ENCODE measurements at regions not wholly inside any gene's neighbourhood (a gene's known extent, or its start where the extent isn't known, plus 50 kb on each side); places are given as distances from the start of the nearest gene placed in this dataset.
"Not testable (repeated sequence)": the region's sequence is repeated elsewhere in the genome, so short reads cannot be mapped to it uniquely, and the experiment has no call there.

GRCh38 chr6:27019651-27020552, 227.6 kb upstream of the PRSS16 start:
- ATAC-seq: peak; percentile 84 to 97
- Mint-ChIP-seq H3K27ac (peak overlapping the region; percentile 87 to 89), H3K36me3 (peaks cover 5 to 11% of the 10 kb centered on the region in 2 donors), H3K9me3 (peaks cover 4 to 7% of the 10 kb centered on the region in 2 donors)
- peak; percentile 54 to 80 for DNase-seq (ENCODE audit: low spot score in 2 of 2)

GRCh38 chr6:27020553-27020880, 227.0 kb upstream of the PRSS16 start:
- ATAC-seq (no peak), DNase-seq (ENCODE audit: low spot score in 2 of 2) (no peak)
- H3K9me3 Mint-ChIP-seq: peaks cover 0 to under 1% of the 10 kb centered on the region in 2 donors
- H3K27ac Mint-ChIP-seq: peak overlapping the region in 1 of 2 donors; percentile 89
- peaks cover 5 to 11% of the 10 kb centered on the region in 2 donors for H3K36me3 Mint-ChIP-seq

GRCh38 chr6:27023664-27024063, 223.8 kb upstream of the PRSS16 start:
- H3K9me3 Mint-ChIP-seq: no peaks in the 10 kb centered on the region

DNA sequence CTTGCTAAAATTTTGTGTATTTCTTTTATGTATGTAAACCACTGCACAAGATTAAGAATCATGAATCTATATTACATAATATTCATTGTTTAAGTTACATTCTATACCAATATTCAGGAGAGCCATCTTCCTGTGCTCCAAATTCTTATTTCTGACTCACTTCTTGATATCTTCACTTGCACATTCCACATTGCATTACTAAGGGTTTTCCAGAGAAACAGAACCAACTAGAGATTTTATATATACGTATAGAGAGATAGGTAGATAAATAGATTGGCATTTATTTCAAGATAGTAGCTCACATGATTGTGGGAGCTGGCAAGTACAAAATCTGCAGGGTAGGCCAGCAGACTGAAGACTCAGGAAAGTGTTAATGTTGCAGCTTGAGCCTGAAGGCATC, 222.2 kb upstream of the PRSS16 start:
- Mint-ChIP-seq H3K27ac (no peak overlapping the region), H3K9me3 (no peaks in the 10 kb centered on the region), H3K36me3 (peaks cover 0 to 2% of the 10 kb centered on the region in 2 donors)
- ATAC-seq (no peak), DNase-seq (ENCODE audit: low spot score in 2 of 2) (no peak)

More at GRCh38 chr6:27023664-27024063, 223.8 kb upstream of the PRSS16 start:
- DNase-seq (ENCODE audit: low spot score in 2 of 2) (no peak), ATAC-seq (no peak)
- peaks cover 0 to 11% of the 10 kb centered on the region in 2 donors for H3K36me3 Mint-ChIP-seq
- no peak overlapping the region for H3K27ac Mint-ChIP-seq

DNA sequence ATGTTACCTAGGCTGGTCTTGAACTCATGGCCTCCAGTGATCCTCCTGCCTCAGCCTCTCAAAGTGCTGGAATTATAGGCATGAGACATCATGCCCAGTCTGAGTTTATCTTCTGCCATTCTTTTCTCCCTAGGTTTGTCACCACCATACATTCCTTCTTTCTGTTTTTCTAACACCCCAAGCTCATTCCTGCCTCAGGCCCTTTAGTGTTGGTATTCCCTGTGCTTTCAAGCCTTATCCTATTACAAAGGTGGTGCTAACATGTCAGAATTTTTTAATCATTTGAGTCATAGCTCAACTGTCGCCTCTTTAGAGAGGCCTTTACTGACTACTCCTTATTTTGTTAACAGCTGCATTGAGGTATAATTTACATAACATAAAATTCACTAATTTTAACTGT, 221.1 kb upstream of the PRSS16 start:
- DNase-seq (ENCODE audit: low spot score in 2 of 2) (no peak), ATAC-seq (no peak)
- Mint-ChIP-seq H3K9me3 (no peaks in the 10 kb centered on the region), H3K36me3 (no peaks in the 10 kb centered on the region), H3K27ac (no peak overlapping the region)

GRCh38 chr6:27031302-27031701, 216.2 kb upstream of the PRSS16 start:
- no peak for ATAC-seq
- no peak for DNase-seq (ENCODE audit: low spot score in 2 of 2)
- Mint-ChIP-seq H3K9me3 (no peaks in the 10 kb centered on the region), H3K36me3 (no peaks in the 10 kb centered on the region), H3K27ac (no peak overlapping the region)

DNA sequence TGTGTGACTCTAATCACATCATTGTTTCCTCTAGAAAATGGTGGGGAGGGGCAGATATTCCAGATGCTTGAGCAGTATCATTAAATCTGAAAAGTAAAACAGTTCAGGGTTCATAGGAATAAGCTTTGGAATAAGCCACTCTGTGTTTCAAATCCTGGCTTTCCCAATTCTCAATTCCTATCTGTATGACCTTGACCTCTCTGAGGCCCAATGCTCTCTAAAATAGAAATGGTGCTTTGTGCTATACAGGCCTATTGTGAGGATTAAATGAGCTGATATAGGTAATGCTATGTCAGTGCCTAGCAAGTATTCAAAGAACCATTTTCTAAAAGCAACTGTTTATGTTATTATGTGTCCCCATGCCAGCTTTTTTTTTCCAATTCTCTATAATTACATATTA, 209.0 kb upstream of the PRSS16 start:
- Mint-ChIP-seq H3K27ac (no peak overlapping the region), H3K36me3 (no peaks in the 10 kb centered on the region), H3K9me3 (no peaks in the 10 kb centered on the region)
- no peak for ATAC-seq
- DNase-seq (ENCODE audit: low spot score in 2 of 2): no peak

DNA sequence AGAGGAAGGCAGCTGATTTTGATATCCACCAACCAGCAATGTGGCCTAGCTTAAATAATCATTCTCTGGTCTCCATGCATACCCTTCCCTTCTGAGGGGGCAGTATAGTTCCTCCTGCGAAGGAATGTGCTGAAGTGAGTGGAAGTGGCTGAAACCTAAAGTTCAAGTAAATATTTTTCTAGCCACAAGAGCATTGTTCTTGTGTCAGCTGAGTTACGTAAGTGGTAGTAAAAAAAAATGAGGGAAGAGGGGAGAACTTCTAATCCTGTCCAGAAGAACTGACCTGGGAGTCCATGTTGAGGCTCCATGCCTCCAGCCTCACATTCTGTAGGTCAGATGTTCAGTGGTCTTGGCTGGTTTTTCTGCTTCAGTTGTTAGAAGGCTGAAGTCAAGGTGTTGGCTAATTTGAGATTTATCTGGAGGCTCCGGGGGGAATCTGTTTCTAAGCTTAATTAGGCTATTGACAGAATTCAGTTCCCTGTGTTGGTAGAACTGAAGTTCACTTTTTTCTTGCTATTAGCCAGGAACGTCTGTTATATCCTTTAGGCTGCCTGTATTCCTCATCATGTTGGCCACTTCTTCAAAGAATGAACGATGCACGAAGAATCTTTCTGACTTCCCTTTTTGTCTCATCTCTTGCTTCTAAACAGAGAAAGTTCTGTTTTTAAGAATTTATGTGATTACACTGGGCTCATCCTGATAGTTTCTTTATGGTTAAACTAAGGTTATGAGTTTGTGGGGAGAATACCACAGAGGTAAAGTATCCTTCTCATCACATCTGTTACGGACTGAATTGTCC, 207.1 kb upstream of the PRSS16 start:
- DNase-seq (ENCODE audit: low spot score in 2 of 2) (no peak), ATAC-seq (no peak)
- no peaks in the 10 kb centered on the region for H3K9me3 Mint-ChIP-seq
- no peak overlapping the region for H3K27ac Mint-ChIP-seq
- H3K36me3 Mint-ChIP-seq: no peaks in the 10 kb centered on the region

GRCh38 chr6:27043244-27043643, 204.3 kb upstream of the PRSS16 start:
- DNase-seq (ENCODE audit: low spot score in 2 of 2): no peak
- Mint-ChIP-seq H3K9me3 (no peaks in the 10 kb centered on the region), H3K36me3 (no peaks in the 10 kb centered on the region), H3K27ac (no peak overlapping the region)
- ATAC-seq: peak in 1 of 2 donors; percentile 16

- H3K27ac Mint-ChIP-seq; H3K9me3 Mint-ChIP-seq; ATAC-seq; H3K36me3 Mint-ChIP-seq; DNase-seq (ENCODE audit: low spot score in 2 of 2): not testable (repeated sequence)
These were observed 202.4 kb upstream of the PRSS16 start for GRCh38 chr6:27045131-27045530.

- H3K36me3 Mint-ChIP-seq; H3K27ac Mint-ChIP-seq; DNase-seq (ENCODE audit: low spot score in 2 of 2); ATAC-seq; H3K9me3 Mint-ChIP-seq: not testable (repeated sequence)
These were observed 199.8 kb upstream of the PRSS16 start for GRCh38 chr6:27047725-27048124.

DNA sequence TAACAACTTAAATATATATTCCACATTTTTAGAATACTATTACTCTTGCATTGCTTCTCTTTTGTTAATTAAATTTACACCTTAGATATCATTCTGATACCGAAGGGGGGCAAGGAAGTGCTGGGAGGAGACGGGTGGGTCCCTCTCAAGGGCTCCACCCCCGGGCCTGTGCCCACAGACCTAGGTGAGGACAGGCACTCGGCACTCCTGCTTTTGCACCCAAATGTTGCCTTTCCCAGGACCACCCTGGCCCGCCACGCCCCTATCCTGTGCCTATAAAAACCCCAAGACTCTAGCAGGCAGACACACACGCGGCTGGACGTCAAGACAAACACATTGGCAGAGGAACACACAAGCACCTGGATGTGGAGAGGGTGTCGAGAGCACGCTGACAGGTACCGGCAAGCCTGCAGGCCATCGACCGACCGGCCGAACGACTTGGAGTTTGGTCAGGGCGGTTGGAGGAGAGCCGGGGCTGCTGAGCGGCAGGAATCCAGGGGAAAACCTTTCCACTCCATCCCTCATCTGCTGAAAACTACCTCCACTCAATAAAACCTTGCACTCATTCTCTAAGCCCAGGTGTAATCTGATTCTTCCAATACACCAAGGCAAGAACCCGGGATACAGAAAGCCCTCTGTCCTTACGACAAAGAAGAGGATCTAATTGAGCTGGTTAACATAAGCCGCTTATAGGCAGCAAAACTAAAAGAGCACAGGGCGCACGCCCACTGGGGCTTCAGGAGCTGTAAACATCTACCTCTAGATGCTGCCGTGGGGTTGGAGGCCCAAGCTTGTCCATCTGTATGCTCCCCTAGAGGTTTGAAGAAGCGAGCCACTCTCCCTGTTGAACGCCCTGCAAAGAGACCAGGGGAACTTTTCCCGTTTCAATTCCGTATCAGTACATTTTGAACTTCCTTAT, 197.4 kb upstream of the PRSS16 start:
- no peak for DNase-seq (ENCODE audit: low spot score in 2 of 2)
- no peaks in the 10 kb centered on the region for H3K9me3 Mint-ChIP-seq
- no peaks in the 10 kb centered on the region for H3K36me3 Mint-ChIP-seq
- ATAC-seq: no peak
- no peak overlapping the region for H3K27ac Mint-ChIP-seq

GRCh38 chr6:27052082-27052730, 195.3 kb upstream of the PRSS16 start:
- not testable (repeated sequence) for ATAC-seq; H3K36me3 Mint-ChIP-seq; DNase-seq (ENCODE audit: low spot score in 2 of 2); H3K9me3 Mint-ChIP-seq; H3K27ac Mint-ChIP-seq

- DNase-seq (ENCODE audit: low spot score in 2 of 2) (no peak), ATAC-seq (no peak)
- H3K9me3 Mint-ChIP-seq: no peaks in the 10 kb centered on the region
- H3K36me3 Mint-ChIP-seq: no peaks in the 10 kb centered on the region
- H3K27ac Mint-ChIP-seq: no peak overlapping the region
These were observed 194.8 kb upstream of the PRSS16 start for GRCh38 chr6:27052731-27053082.

GRCh38 chr6:27053738-27054137, 193.8 kb upstream of the PRSS16 start:
- no peaks in the 10 kb centered on the region for H3K9me3 Mint-ChIP-seq
- ATAC-seq: no peak
- DNase-seq (ENCODE audit: low spot score in 2 of 2): no peak
- no peak overlapping the region for H3K27ac Mint-ChIP-seq
- no peaks in the 10 kb centered on the region for H3K36me3 Mint-ChIP-seq

DNA sequence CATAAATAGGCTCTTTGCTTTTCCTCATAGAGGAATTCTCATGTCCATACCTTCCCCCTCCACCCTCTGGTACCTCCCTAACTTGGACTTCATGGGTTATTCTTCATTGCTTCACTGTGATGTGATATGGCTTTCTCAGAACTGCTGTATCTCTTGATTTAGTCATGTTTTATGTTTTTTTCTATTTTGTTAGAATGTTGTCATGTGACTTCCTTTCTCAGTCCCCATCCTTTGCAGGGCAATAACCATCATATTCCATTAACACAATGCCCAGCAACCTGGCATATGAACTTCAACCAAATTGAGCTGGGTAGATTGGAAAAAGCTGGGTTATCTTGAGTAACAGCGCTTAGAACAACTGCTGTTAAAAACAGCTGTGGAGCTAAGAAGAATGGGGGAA, 190.9 kb upstream of the PRSS16 start:
- ATAC-seq (no peak), DNase-seq (ENCODE audit: low spot score in 2 of 2) (no peak)
- no peaks in the 10 kb centered on the region for H3K9me3 Mint-ChIP-seq
- no peak overlapping the region for H3K27ac Mint-ChIP-seq
- no peaks in the 10 kb centered on the region for H3K36me3 Mint-ChIP-seq
